ENCODE measurements at regions not wholly inside any gene's neighbourhood (a gene's known extent, or its start where the extent isn't known, plus 50 kb on each side); places are given as distances from the start of the nearest gene placed in this dataset.
A peak's percentile ranks its signal among the peaks of the same experiment; 100 is the strongest.

- Histone ChIP-seq H3K27ac (replicated peaks in 1 of 4) (no peak overlapping the region), H3K9me3 (no peaks in the 10 kb centered on the region), H3K27me3 (no peaks in the 10 kb centered on the region), H3K4me3 (no peak overlapping the region), H3K36me3 (no peaks in the 10 kb centered on the region), H3K4me1 (peaks cover 0 to 7% (median under 1%) of the 10 kb centered on the region in 4 donors)
- no peak for TF ChIP-seq POLR2AphosphoS5 (IDR thresholded peaks at IDR 0.05)
- intact Hi-C loops (cut with DNase I): no loop called here
- WGBS: 82% methylated on average over 4 of the region's 4 CpGs
- no peak for DNase-seq (ENCODE audit: extremely low spot score)
These were observed 162.0 kb upstream of the EPHA7 start for GRCh38 chr6:93581371-93581770.

- H3K4me1 ChIP-seq: peaks cover 0 to 17% (median 9%) of the 10 kb centered on the region in 4 donors
- intact Hi-C loops (cut with DNase I): no loop called here
- H3K27me3 ChIP-seq: no peaks in the 10 kb centered on the region
- H3K9me3 ChIP-seq: no peaks in the 10 kb centered on the region
- TF ChIP-seq POLR2A (IDR thresholded peaks at IDR 0.05; ENCODE audit: low read depth) (no peak), CTCF (IDR thresholded peaks at IDR 0.05) (no peak), EP300 (IDR thresholded peaks at IDR 0.05) (no peak), POLR2AphosphoS5 (IDR thresholded peaks at IDR 0.05) (no peak)
- H3K36me3 ChIP-seq: no peaks in the 10 kb centered on the region
- no peak for DNase-seq (ENCODE audit: extremely low spot score)
- no peak overlapping the region for H3K27ac ChIP-seq (replicated peaks in 1 of 4)
- WGBS: 71% methylated on average over 2 of the region's 2 CpGs
- no peak overlapping the region for H3K4me3 ChIP-seq
These were observed 161.1 kb upstream of the EPHA7 start for GRCh38 chr6:93580446-93580845.

- H3K36me3 ChIP-seq: no peaks in the 10 kb centered on the region
- H3K27me3 ChIP-seq: no peaks in the 10 kb centered on the region
- peaks cover 0 to 46% (median 40%) of the 10 kb centered on the region in 4 donors for H3K4me1 ChIP-seq
- no peaks in the 10 kb centered on the region for H3K9me3 ChIP-seq
- H3K27ac ChIP-seq (replicated peaks in 1 of 4): peak overlapping the region in 3 of 4 donors; percentile 5 to 38 (median 7)
- H3K4me3 ChIP-seq: no peak overlapping the region
- intact Hi-C loops (cut with DNase I): no loop called here
- DNase-seq (ENCODE audit: extremely low spot score): no peak
- TF ChIP-seq CTCF (IDR thresholded peaks at IDR 0.05): no peak
- TF ChIP-seq POLR2A (IDR thresholded peaks at IDR 0.05; ENCODE audit: low read depth): no peak
- TF ChIP-seq EP300 (IDR thresholded peaks at IDR 0.05): no peak
- TF ChIP-seq POLR2AphosphoS5 (IDR thresholded peaks at IDR 0.05): no peak
- WGBS: 26% methylated on average over 3 of the region's 3 CpGs
These were observed 156.3 kb upstream of the EPHA7 start for GRCh38 chr6:93575495-93576267.

GRCh38 chr6:93574299-93574698, 154.9 kb upstream of the EPHA7 start:
- DNase-seq (ENCODE audit: extremely low spot score): no peak
- TF ChIP-seq POLR2A (IDR thresholded peaks at IDR 0.05; ENCODE audit: low read depth) (no peak), EP300 (IDR thresholded peaks at IDR 0.05) (no peak), POLR2AphosphoS5 (IDR thresholded peaks at IDR 0.05) (no peak), CTCF (IDR thresholded peaks at IDR 0.05) (no peak)
- Histone ChIP-seq H3K27me3 (no peaks in the 10 kb centered on the region), H3K9me3 (no peaks in the 10 kb centered on the region), H3K36me3 (no peaks in the 10 kb centered on the region), H3K4me3 (no peak overlapping the region), H3K4me1 (peaks cover 0 to 46% (median 43%) of the 10 kb centered on the region in 4 donors), H3K27ac (replicated peaks in 1 of 4) (peak overlapping the region in 1 of 4 donors; percentile 18)
- whole genome bisulfite sequencing: 80% methylated on average over 2 of the region's 2 CpGs
- intact Hi-C loops (cut with DNase I): no loop called here

GRCh38 chr6:93571346-93571745, 152.0 kb upstream of the EPHA7 start:
- Histone ChIP-seq H3K9me3 (no peaks in the 10 kb centered on the region), H3K4me1 (peaks cover 0 to 72% (median 66%) of the 10 kb centered on the region in 4 donors), H3K27me3 (no peaks in the 10 kb centered on the region), H3K36me3 (no peaks in the 10 kb centered on the region), H3K27ac (replicated peaks in 1 of 4) (peak overlapping the region in 3 of 4 donors; percentile 16 to 83 (median 75)), H3K4me3 (no peak overlapping the region)
- intact Hi-C loops (cut with DNase I): no loop called here
- no peak for DNase-seq (ENCODE audit: extremely low spot score)
- 78% methylated on average over 1 of the region's 1 CpG for WGBS
- no peak for TF ChIP-seq CTCF (IDR thresholded peaks at IDR 0.05)
- no peak for TF ChIP-seq POLR2A (IDR thresholded peaks at IDR 0.05; ENCODE audit: low read depth)
- TF ChIP-seq POLR2AphosphoS5 (IDR thresholded peaks at IDR 0.05): peak in 1 of 2 donors; percentile 19
- TF ChIP-seq EP300 (IDR thresholded peaks at IDR 0.05): no peak
